Left lung (tissue), 4 donors: ENCODE measurements at regions not wholly inside any gene's neighbourhood (a gene's known extent, or its start where the extent isn't known, plus 50 kb on each side); places are given as distances from the start of the nearest gene placed in this dataset.

Source experiments
- ATAC-seq: fragments of 200-7000 bp; cut with Tn5 transposase; one replicate; pipeline ENCODE4 v1.9.1; 2020; ENCODE audit warnings: moderate library complexity
- DNase-seq, 4 donors: peaks; one replicate each; pipeline ENCODE4 v3.0.0-alpha.2; 2013 to 2020
- H3K27ac ChIP-seq, 2 donors: fragments of 200-600 bp; sonication (generic) in 1 of 2; one replicate each; pipeline versions ENCODE4 v1.5.0 to v1.8.0; 2020 to 2021
- H3K27me3 ChIP-seq, 2 donors: fragments of 200-600 bp; sonication (generic) in 1 of 2; one replicate each; pipeline versions ENCODE4 v1.5.0 to v1.8.0; 2020 to 2021
- H3K36me3 ChIP-seq, 2 donors: fragments of 200-600 bp; sonication (generic) in 1 of 2; one replicate each; pipeline versions ENCODE4 v1.5.0 to v1.8.0; 2020 to 2021
- H3K4me1 ChIP-seq, 2 donors: fragments of 200-600 bp; one replicate each; pipeline ENCODE4 v1.8.0; 2021
- H3K4me3 ChIP-seq, 2 donors: fragments of 200-600 bp; sonication (generic) in 1 of 2; one replicate each; pipeline versions ENCODE4 v1.5.0 to v1.8.0; 2020 to 2021; ENCODE audit warnings: mild to moderate bottlenecking in 1 of 2
- H3K9me3 ChIP-seq, 2 donors: fragments of 200-600 bp; sonication (generic) in 1 of 2; one replicate each; pipeline versions ENCODE4 v1.5.0 to v1.8.0; 2020 to 2021
- CTCF ChIP-seq, 2 donors: fragments of 200-600 bp; sonication (generic) in 1 of 2; IDR thresholded peaks; one replicate each; pipeline versions ENCODE4 v1.5.0 to v1.8.0; 2021; ENCODE audit warnings: antibody characterized with exemption in 2 of 2
- intact Hi-C, 2 donors: fragments of 100-400 bp; cut with DNase I; formaldehyde crosslinking; loops; one replicate each; pipeline versions ENCODE4 v1.11.2 to v1.14.2; 2022
- donor health status: DM: no; HTN: yes; CAD: no.
- donor health status: DM: no; HTN: no; CAD: no.

- no peak overlapping the region for H3K27ac ChIP-seq
- no peaks in the 10 kb centered on the region for H3K9me3 ChIP-seq
- H3K36me3 ChIP-seq: no peaks in the 10 kb centered on the region
- H3K4me3 ChIP-seq: no peak overlapping the region
- no peaks in the 10 kb centered on the region for H3K27me3 ChIP-seq
- H3K4me1 ChIP-seq: no peaks in the 10 kb centered on the region
- intact Hi-C loops: no loop called here
- DNase-seq: no peak
- TF ChIP-seq CTCF (IDR thresholded peaks at IDR 0.05): no peak
- ATAC-seq: no peak
Observed at GRCh38 chr14:61128382-61129167, 147.5 kb downstream of the SLC38A6 start.

GRCh38 chr14:61126603-61127498, 145.8 kb downstream of the SLC38A6 start:
- DNase-seq: peak in 1 of 4 donors; percentile 63
- Histone ChIP-seq H3K4me3 (no peak overlapping the region), H3K36me3 (no peaks in the 10 kb centered on the region), H3K9me3 (no peaks in the 10 kb centered on the region), H3K4me1 (no peaks in the 10 kb centered on the region), H3K27me3 (no peaks in the 10 kb centered on the region), H3K27ac (no peak overlapping the region)
- intact Hi-C loops: no loop called here
- ATAC-seq: no peak
- TF ChIP-seq CTCF (IDR thresholded peaks at IDR 0.05): no peak

GRCh38 chr14:61125867-61126572, 145.0 kb downstream of the SLC38A6 start:
- Histone ChIP-seq H3K4me3 (no peak overlapping the region), H3K9me3 (no peaks in the 10 kb centered on the region), H3K36me3 (no peaks in the 10 kb centered on the region), H3K4me1 (no peaks in the 10 kb centered on the region), H3K27ac (no peak overlapping the region), H3K27me3 (no peaks in the 10 kb centered on the region)
- ATAC-seq: no peak
- DNase-seq: no peak
- TF ChIP-seq CTCF (IDR thresholded peaks at IDR 0.05): no peak
- intact Hi-C loops: no loop called here

GRCh38 chr14:61125041-61125866, 144.2 kb downstream of the SLC38A6 start:
- no peaks in the 10 kb centered on the region for H3K4me1 ChIP-seq
- DNase-seq: no peak
- no peak overlapping the region for H3K27ac ChIP-seq
- TF ChIP-seq CTCF (IDR thresholded peaks at IDR 0.05): no peak
- ATAC-seq: no peak
- no peak overlapping the region for H3K4me3 ChIP-seq
- intact Hi-C loops: no loop called here
- no peaks in the 10 kb centered on the region for H3K9me3 ChIP-seq
- no peaks in the 10 kb centered on the region for H3K27me3 ChIP-seq
- no peaks in the 10 kb centered on the region for H3K36me3 ChIP-seq
